ENCODE measurements at regions not wholly inside any gene's neighbourhood (a gene's known extent, or its start where the extent isn't known, plus 50 kb on each side); places are given as distances from the start of the nearest gene placed in this dataset.

DNA sequence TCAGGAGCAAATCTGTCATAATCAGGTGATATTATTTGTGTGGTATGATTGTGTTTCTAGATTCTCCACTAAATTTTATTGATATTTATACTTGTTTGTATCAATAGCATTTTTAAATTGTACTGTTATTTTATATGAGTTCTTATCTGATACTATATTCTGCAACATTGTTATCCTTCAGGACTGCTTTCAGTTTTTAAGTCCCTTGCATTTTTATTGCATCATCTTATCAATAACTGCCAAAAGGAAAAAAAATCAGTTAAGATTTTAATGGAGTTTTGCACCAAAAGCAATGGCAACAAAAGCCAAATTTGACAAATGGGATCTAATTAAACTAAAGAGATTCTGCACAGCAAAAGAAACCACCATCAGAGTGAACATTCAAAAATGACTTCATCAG lies 741.3 kb upstream of the CTNND2 start:
- no peak for DNase-seq (ENCODE audit: low read depth, low spot score)
- Histone ChIP-seq H3K9me3 (ENCODE audit: insufficient read depth, low read length) (no peaks in the 10 kb centered on the region), H3K36me3 (ENCODE audit: insufficient read depth, insufficient read length, low read length) (no peaks in the 10 kb centered on the region), H3K4me1 (ENCODE audit: insufficient read depth, insufficient read length) (no peaks in the 10 kb centered on the region), H3K4me3 (ENCODE audit: insufficient read length, low read depth) (no peak overlapping the region), H3K27me3 (ENCODE audit: insufficient read depth, insufficient read length) (no peaks in the 10 kb centered on the region), H3K9ac (ENCODE audit: insufficient read length, low read depth) (no peak overlapping the region)
- no peak for TF ChIP-seq YY1 (IDR thresholded peaks at IDR 0.05; ENCODE audit: insufficient read depth, insufficient read length)
- TF ChIP-seq ZNF274 (IDR thresholded peaks at IDR 0.05; ENCODE audit: low read depth, low read length), result no peak
- TF ChIP-seq SUZ12 (IDR thresholded peaks at IDR 0.05; ENCODE audit: extremely low read depth, insufficient read depth, insufficient read length), result no peak

DNA sequence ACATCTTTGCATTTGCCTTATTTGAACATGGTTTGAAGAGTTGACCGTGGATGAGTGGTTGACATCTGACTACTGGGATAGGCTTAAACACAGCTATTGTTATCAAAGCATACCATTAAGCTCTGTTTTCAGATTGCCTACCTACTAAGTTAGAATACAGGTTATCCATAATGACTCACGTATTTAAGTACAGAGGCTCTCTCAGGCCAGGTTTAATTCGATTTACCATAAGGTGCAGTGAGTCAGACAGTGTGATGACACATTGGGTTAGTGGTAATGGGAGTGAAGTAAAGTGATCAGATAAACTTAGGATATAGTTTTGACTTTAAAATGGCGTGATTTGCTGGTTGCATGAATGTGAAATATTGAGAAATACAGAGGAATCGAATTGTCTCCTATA lies 732.0 kb upstream of the CTNND2 start:
- DNase-seq (ENCODE audit: low read depth, low spot score), result no peak
- no peak overlapping the region for H3K4me3 ChIP-seq (ENCODE audit: insufficient read length, low read depth)
- H3K36me3 ChIP-seq (ENCODE audit: insufficient read depth, insufficient read length, low read length), result no peaks in the 10 kb centered on the region
- no peaks in the 10 kb centered on the region for H3K9me3 ChIP-seq (ENCODE audit: insufficient read depth, low read length)
- no peaks in the 10 kb centered on the region for H3K27me3 ChIP-seq (ENCODE audit: insufficient read depth, insufficient read length)
- H3K4me1 ChIP-seq (ENCODE audit: insufficient read depth, insufficient read length), result no peaks in the 10 kb centered on the region
- H3K9ac ChIP-seq (ENCODE audit: insufficient read length, low read depth), result no peak overlapping the region
- TF ChIP-seq ZNF274 (IDR thresholded peaks at IDR 0.05; ENCODE audit: low read depth, low read length) (no peak), SUZ12 (IDR thresholded peaks at IDR 0.05; ENCODE audit: extremely low read depth, insufficient read depth, insufficient read length) (no peak), YY1 (IDR thresholded peaks at IDR 0.05; ENCODE audit: insufficient read depth, insufficient read length) (no peak)

DNA sequence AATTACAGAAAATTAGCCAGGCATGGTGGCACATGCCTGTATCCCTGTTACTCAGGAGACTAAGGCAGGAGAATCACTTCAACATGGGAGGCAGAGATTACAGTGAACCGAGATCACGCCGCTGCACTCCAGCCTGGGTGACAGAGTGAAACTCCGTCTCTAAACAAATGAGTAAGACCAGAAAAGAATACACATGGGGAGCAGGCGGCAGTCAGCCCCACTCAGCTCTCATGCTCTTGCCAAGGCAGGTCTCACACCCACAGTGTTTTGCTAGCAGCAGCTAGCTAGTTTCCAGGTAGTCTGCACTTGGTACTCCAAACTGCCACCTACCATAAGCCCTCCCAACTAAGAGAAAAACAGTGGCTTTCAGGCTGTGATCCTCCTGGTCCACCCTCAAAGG lies 722.3 kb upstream of the CTNND2 start:
- Histone ChIP-seq H3K9me3 (ENCODE audit: insufficient read depth, low read length) (peaks cover 12% of the 10 kb centered on the region; the same call in 1 of the 2 replicates), H3K4me3 (ENCODE audit: insufficient read length, low read depth) (no peak overlapping the region), H3K4me1 (ENCODE audit: insufficient read depth, insufficient read length) (no peaks in the 10 kb centered on the region), H3K36me3 (ENCODE audit: insufficient read depth, insufficient read length, low read length) (no peaks in the 10 kb centered on the region), H3K27me3 (ENCODE audit: insufficient read depth, insufficient read length) (no peaks in the 10 kb centered on the region), H3K9ac (ENCODE audit: insufficient read length, low read depth) (no peak overlapping the region)
- no peak for DNase-seq (ENCODE audit: low read depth, low spot score)
- no peak for TF ChIP-seq YY1 (IDR thresholded peaks at IDR 0.05; ENCODE audit: insufficient read depth, insufficient read length)
- TF ChIP-seq ZNF274 (IDR thresholded peaks at IDR 0.05; ENCODE audit: low read depth, low read length), result no peak
- TF ChIP-seq SUZ12 (IDR thresholded peaks at IDR 0.05; ENCODE audit: extremely low read depth, insufficient read depth, insufficient read length), result no peak

DNA sequence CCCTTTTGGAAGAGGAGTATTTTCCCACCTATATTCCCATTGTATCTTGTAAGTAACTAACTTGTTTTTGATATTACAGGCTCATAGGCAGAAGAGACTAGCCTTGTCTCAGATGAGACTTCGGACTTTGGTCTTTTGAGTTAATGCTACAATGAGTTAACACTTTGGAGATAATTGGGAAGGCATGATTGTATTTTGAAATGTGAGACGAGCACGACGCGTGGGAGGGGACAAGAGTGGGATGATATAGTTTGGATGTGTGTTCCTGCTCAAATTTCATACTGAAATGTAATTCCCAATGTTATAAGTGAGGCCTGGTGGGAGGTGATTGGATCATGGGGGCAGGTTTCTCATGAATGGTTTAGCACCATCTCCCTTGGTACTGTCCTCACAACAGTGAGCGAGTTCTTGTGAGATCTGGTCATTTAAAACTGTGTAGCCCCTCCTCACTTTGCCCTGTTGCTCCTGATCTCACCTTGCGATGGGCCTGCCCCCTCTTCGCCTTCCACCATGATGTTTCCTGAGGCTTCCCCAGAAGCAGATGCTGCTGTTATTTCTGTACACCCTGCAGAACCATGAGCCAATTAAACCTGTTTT lies 721.5 kb upstream of the CTNND2 start:
- no peak overlapping the region for H3K9ac ChIP-seq (ENCODE audit: insufficient read length, low read depth)

DNA sequence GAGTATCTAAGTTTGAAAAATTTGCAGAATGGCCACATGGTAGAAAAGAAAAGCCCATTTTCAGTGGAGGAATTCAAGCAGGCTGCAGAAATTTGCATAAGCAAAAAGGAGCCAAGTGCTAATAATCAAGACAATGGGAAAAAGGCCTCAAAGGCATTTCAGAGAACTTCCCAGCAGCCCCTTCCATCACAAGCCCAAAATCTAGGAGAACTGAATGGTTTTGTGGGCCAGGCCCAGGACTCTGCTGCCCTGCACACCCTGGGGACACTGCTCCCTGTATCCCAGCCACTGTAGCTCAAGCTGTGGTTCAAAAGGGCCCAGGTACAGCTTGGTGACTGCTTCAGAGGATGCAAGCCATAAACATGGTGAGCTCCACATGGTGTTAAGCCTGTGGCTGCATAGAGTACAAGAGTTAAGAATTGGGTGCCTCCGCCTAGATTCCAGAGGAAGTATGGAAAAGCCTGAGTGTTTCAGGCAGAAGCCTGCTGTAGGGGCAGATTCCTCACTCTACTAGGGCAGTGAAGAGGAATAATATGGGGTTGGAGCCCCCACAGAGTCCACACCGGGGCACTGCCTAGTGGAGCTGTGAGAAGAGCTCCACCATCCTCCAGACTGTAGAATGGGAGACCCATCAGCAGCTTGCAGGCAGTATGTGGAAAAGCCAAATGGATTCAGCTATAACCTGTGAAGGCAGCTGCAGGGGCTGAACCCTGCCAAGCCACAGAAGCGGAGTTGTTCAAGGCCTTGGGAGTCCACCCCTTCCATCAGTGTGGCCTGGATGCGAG lies 720.7 kb upstream of the CTNND2 start:
- no peak for DNase-seq (ENCODE audit: low read depth, low spot score)
- no peak for TF ChIP-seq SUZ12 (IDR thresholded peaks at IDR 0.05; ENCODE audit: extremely low read depth, insufficient read depth, insufficient read length)
- TF ChIP-seq YY1 (IDR thresholded peaks at IDR 0.05; ENCODE audit: insufficient read depth, insufficient read length), result no peak
- TF ChIP-seq ZNF274 (IDR thresholded peaks at IDR 0.05; ENCODE audit: low read depth, low read length), result no peak
- H3K9ac ChIP-seq (ENCODE audit: insufficient read length, low read depth), result no peak overlapping the region

More for the DNA sequence above, 721.5 kb upstream of the CTNND2 start:
- Histone ChIP-seq H3K4me1 (ENCODE audit: insufficient read depth, insufficient read length) (no peaks in the 10 kb centered on the region), H3K27me3 (ENCODE audit: insufficient read depth, insufficient read length) (no peaks in the 10 kb centered on the region), H3K36me3 (ENCODE audit: insufficient read depth, insufficient read length, low read length) (no peaks in the 10 kb centered on the region), H3K4me3 (ENCODE audit: insufficient read length, low read depth) (no peak overlapping the region), H3K9me3 (ENCODE audit: insufficient read depth, low read length) (peaks cover 18% of the 10 kb centered on the region; the same call in 1 of the 2 replicates)
- TF ChIP-seq SUZ12 (IDR thresholded peaks at IDR 0.05; ENCODE audit: extremely low read depth, insufficient read depth, insufficient read length) (no peak), ZNF274 (IDR thresholded peaks at IDR 0.05; ENCODE audit: low read depth, low read length) (no peak), YY1 (IDR thresholded peaks at IDR 0.05; ENCODE audit: insufficient read depth, insufficient read length) (no peak)
- DNase-seq (ENCODE audit: low read depth, low spot score), result no peak

DNA sequence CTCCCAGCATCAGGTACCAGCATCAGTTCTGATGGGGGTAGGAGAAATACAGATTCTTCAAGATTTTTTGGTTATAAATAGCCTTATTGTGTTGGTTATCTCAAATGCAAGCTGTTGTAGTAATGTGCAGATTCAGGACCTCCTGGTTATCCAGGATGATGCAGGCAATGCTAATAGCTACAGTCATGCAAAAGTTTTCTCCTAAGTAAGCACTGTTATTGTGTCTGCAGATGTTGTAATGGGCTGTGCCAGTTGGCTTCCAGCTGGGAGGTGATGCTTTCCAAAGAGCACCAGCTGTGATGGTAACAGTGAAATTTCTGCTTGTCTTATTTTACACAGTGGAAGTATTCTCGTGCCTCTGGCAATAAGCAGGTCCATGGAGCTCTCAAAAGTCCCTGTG lies 719.2 kb upstream of the CTNND2 start:
- H3K4me3 ChIP-seq (ENCODE audit: insufficient read length, low read depth), result no peak overlapping the region
- H3K27me3 ChIP-seq (ENCODE audit: insufficient read depth, insufficient read length), result no peaks in the 10 kb centered on the region
- H3K9ac ChIP-seq (ENCODE audit: insufficient read length, low read depth), result no peak overlapping the region
- peaks cover 19% of the 10 kb centered on the region; the same call in 1 of the 2 replicates for H3K9me3 ChIP-seq (ENCODE audit: insufficient read depth, low read length)
- no peaks in the 10 kb centered on the region for H3K4me1 ChIP-seq (ENCODE audit: insufficient read depth, insufficient read length)
- no peak for DNase-seq (ENCODE audit: low read depth, low spot score)
- TF ChIP-seq SUZ12 (IDR thresholded peaks at IDR 0.05; ENCODE audit: extremely low read depth, insufficient read depth, insufficient read length) (no peak), ZNF274 (IDR thresholded peaks at IDR 0.05; ENCODE audit: low read depth, low read length) (no peak), YY1 (IDR thresholded peaks at IDR 0.05; ENCODE audit: insufficient read depth, insufficient read length) (no peak)
- H3K36me3 ChIP-seq (ENCODE audit: insufficient read depth, insufficient read length, low read length), result no peaks in the 10 kb centered on the region

More for the DNA sequence above, 720.7 kb upstream of the CTNND2 start:
- Histone ChIP-seq H3K4me1 (ENCODE audit: insufficient read depth, insufficient read length) (no peaks in the 10 kb centered on the region), H3K4me3 (ENCODE audit: insufficient read length, low read depth) (no peak overlapping the region), H3K36me3 (ENCODE audit: insufficient read depth, insufficient read length, low read length) (no peaks in the 10 kb centered on the region), H3K27me3 (ENCODE audit: insufficient read depth, insufficient read length) (no peaks in the 10 kb centered on the region), H3K9me3 (ENCODE audit: insufficient read depth, low read length) (peaks cover 19% of the 10 kb centered on the region; the same call in 1 of the 2 replicates)

DNA sequence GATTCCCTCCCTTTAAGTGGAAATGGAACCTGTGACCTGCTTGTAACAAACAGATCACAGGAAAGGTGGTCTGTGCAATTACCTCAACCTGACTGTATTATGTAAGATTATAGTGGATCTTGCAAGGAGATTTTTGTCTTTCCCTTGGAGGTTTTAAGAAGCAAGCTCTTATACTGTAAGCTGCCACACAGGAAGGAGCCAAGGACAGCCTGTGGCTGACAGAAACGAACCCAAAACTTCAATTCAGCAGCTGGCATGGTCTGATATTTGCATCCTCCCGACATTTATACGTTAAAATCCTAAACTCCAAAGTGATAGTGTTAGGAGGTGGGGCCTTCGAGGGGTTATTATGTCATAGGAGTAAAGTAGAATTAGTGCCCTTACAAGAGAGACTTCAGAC lies 711.8 kb upstream of the CTNND2 start:
- H3K9me3 ChIP-seq (ENCODE audit: insufficient read depth, low read length), result 0 out of 2 replicates have a peak, but pooled peaks cover 4% of the 10 kb centered on the region
- no peaks in the 10 kb centered on the region for H3K27me3 ChIP-seq (ENCODE audit: insufficient read depth, insufficient read length)

More for the DNA sequence above, 711.8 kb upstream of the CTNND2 start:
- Histone ChIP-seq H3K4me3 (ENCODE audit: insufficient read length, low read depth) (no peak overlapping the region), H3K36me3 (ENCODE audit: insufficient read depth, insufficient read length, low read length) (no peaks in the 10 kb centered on the region), H3K9ac (ENCODE audit: insufficient read length, low read depth) (no peak overlapping the region), H3K4me1 (ENCODE audit: insufficient read depth, insufficient read length) (no peaks in the 10 kb centered on the region)
- no peak for DNase-seq (ENCODE audit: low read depth, low spot score)
- no peak for TF ChIP-seq YY1 (IDR thresholded peaks at IDR 0.05; ENCODE audit: insufficient read depth, insufficient read length)
- TF ChIP-seq SUZ12 (IDR thresholded peaks at IDR 0.05; ENCODE audit: extremely low read depth, insufficient read depth, insufficient read length), result no peak
- TF ChIP-seq ZNF274 (IDR thresholded peaks at IDR 0.05; ENCODE audit: low read depth, low read length), result no peak

All from NT2/D1 (cell line).